ENCODE measurements at regions not wholly inside any gene's neighbourhood (a gene's known extent, or its start where the extent isn't known, plus 50 kb on each side); places are given as distances from the start of the nearest gene placed in this dataset.

DNA sequence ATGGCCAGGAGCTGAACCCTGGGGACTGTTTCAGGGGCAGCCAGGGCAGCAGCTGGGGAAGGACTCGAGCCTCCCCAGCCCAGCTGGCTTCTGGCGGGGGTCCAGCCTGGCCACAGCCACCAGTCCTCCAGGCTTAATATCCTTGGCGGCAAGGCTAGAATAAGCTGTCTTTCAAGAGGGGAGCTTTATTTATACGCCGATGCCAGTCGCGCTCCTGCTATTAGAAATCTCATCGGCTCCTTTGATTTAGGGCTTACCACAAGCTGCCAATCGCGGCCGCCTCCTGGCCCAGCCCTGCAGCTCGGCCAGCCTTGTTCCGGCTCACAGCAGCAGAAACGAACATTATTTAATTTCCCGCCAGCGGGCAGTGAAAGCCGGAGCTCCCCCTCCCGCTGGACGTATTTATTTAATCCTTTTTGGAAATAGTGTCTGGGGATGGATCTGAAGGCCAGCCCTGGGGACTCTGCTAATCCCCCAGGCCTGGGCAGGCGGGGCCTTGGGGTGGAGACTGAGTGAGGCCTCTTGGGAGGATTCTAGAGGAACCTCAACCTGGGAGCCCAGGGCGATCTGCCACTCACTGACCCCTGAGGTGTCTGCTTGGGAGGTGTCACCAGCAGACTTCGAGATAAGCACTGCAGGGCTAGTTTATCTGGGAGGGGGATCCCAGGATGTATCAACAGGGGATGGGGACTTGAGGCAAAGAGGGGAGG is 363.1 kb downstream of the MN1 start:
- TF ChIP-seq GATA2 (IDR thresholded peaks at IDR 0.05; ENCODE audit: low read depth, low read length) (no peak; the same call in 1 of the 2 replicates), GATA3 (IDR thresholded peaks at IDR 0.05; ENCODE audit: low read depth, low read length) (no peak)
